ENCODE measurements at regions not wholly inside any gene's neighbourhood (a gene's known extent, or its start where the extent isn't known, plus 50 kb on each side); places are given as distances from the start of the nearest gene placed in this dataset.

- TF ChIP-seq, protein P1, sequence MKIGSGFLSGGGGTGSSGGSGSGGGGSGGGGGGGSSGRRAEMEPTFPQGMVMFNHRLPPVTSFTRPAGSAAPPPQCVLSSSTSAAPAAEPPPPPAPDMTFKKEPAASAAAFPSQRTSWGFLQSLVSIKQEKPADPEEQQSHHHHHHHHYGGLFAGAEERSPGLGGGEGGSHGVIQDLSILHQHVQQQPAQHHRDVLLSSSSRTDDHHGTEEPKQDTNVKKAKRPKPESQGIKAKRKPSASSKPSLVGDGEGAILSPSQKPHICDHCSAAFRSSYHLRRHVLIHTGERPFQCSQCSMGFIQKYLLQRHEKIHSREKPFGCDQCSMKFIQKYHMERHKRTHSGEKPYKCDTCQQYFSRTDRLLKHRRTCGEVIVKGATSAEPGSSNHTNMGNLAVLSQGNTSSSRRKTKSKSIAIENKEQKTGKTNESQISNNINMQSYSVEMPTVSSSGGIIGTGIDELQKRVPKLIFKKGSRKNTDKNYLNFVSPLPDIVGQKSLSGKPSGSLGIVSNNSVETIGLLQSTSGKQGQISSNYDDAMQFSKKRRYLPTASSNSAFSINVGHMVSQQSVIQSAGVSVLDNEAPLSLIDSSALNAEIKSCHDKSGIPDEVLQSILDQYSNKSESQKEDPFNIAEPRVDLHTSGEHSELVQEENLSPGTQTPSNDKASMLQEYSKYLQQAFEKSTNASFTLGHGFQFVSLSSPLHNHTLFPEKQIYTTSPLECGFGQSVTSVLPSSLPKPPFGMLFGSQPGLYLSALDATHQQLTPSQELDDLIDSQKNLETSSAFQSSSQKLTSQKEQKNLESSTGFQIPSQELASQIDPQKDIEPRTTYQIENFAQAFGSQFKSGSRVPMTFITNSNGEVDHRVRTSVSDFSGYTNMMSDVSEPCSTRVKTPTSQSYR (CRISPR knock-in tag; IDR thresholded peaks at IDR 0.05) = no peak
- TF ChIP-seq, protein P2, sequence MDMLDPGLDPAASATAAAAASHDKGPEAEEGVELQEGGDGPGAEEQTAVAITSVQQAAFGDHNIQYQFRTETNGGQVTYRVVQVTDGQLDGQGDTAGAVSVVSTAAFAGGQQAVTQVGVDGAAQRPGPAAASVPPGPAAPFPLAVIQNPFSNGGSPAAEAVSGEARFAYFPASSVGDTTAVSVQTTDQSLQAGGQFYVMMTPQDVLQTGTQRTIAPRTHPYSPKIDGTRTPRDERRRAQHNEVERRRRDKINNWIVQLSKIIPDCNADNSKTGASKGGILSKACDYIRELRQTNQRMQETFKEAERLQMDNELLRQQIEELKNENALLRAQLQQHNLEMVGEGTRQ (CRISPR knock-in tag; IDR thresholded peaks at IDR 0.05) = no peak
- TF ChIP-seq, protein P3, sequence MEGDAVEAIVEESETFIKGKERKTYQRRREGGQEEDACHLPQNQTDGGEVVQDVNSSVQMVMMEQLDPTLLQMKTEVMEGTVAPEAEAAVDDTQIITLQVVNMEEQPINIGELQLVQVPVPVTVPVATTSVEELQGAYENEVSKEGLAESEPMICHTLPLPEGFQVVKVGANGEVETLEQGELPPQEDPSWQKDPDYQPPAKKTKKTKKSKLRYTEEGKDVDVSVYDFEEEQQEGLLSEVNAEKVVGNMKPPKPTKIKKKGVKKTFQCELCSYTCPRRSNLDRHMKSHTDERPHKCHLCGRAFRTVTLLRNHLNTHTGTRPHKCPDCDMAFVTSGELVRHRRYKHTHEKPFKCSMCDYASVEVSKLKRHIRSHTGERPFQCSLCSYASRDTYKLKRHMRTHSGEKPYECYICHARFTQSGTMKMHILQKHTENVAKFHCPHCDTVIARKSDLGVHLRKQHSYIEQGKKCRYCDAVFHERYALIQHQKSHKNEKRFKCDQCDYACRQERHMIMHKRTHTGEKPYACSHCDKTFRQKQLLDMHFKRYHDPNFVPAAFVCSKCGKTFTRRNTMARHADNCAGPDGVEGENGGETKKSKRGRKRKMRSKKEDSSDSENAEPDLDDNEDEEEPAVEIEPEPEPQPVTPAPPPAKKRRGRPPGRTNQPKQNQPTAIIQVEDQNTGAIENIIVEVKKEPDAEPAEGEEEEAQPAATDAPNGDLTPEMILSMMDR (IDR thresholded peaks at IDR 0.05) = no peak
- TF ChIP-seq, protein P4, sequence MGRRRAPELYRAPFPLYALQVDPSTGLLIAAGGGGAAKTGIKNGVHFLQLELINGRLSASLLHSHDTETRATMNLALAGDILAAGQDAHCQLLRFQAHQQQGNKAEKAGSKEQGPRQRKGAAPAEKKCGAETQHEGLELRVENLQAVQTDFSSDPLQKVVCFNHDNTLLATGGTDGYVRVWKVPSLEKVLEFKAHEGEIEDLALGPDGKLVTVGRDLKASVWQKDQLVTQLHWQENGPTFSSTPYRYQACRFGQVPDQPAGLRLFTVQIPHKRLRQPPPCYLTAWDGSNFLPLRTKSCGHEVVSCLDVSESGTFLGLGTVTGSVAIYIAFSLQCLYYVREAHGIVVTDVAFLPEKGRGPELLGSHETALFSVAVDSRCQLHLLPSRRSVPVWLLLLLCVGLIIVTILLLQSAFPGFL (CRISPR knock-in tag; IDR thresholded peaks at IDR 0.05; ENCODE audit: borderline replicate concordance) = no peak
- TF ChIP-seq NFYB (CRISPR knock-in tag; conservative IDR thresholded peaks at IDR 0.05; ENCODE audit: low read depth) = no peak
- no peak for TF ChIP-seq CREM (CRISPR knock-in tag; IDR thresholded peaks at IDR 0.05)
- TF ChIP-seq ATF2 (CRISPR knock-in tag; IDR thresholded peaks at IDR 0.05; ENCODE audit: borderline replicate concordance, low read depth) = no peak
- TF ChIP-seq TP53 (CRISPR knock-in tag; IDR thresholded peaks at IDR 0.05) = no peak
- TF ChIP-seq, protein P5, sequence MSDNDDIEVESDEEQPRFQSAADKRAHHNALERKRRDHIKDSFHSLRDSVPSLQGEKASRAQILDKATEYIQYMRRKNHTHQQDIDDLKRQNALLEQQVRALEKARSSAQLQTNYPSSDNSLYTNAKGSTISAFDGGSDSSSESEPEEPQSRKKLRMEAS (CRISPR knock-in tag; IDR thresholded peaks at IDR 0.05) = no peak
- no peak for TF ChIP-seq HMGXB4 (CRISPR knock-in tag; IDR thresholded peaks at IDR 0.05)
- no peak for TF ChIP-seq GABPB1 (CRISPR knock-in tag; IDR thresholded peaks at IDR 0.05)
- no peak for TF ChIP-seq E2F1 (CRISPR knock-in tag; IDR thresholded peaks at IDR 0.05)
- TF ChIP-seq, protein P6, sequence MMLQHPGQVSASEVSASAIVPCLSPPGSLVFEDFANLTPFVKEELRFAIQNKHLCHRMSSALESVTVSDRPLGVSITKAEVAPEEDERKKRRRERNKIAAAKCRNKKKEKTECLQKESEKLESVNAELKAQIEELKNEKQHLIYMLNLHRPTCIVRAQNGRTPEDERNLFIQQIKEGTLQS (CRISPR knock-in tag; conservative IDR thresholded peaks at IDR 0.05) = no peak
- TF ChIP-seq, protein P7, sequence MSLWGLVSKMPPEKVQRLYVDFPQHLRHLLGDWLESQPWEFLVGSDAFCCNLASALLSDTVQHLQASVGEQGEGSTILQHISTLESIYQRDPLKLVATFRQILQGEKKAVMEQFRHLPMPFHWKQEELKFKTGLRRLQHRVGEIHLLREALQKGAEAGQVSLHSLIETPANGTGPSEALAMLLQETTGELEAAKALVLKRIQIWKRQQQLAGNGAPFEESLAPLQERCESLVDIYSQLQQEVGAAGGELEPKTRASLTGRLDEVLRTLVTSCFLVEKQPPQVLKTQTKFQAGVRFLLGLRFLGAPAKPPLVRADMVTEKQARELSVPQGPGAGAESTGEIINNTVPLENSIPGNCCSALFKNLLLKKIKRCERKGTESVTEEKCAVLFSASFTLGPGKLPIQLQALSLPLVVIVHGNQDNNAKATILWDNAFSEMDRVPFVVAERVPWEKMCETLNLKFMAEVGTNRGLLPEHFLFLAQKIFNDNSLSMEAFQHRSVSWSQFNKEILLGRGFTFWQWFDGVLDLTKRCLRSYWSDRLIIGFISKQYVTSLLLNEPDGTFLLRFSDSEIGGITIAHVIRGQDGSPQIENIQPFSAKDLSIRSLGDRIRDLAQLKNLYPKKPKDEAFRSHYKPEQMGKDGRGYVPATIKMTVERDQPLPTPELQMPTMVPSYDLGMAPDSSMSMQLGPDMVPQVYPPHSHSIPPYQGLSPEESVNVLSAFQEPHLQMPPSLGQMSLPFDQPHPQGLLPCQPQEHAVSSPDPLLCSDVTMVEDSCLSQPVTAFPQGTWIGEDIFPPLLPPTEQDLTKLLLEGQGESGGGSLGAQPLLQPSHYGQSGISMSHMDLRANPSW (CRISPR knock-in tag; conservative IDR thresholded peaks at IDR 0.05; ENCODE audit: low read depth) = no peak
These were observed 295.0 kb upstream of the LRRC7 start for GRCh38 chr1:69272684-69273083.

Measured in WTC11 (cell line).